Heart right ventricle (tissue), 16 donors: ENCODE measurements at regions not wholly inside any gene's neighbourhood (a gene's known extent, or its start where the extent isn't known, plus 50 kb on each side); places are given as distances from the start of the nearest gene placed in this dataset.
A peak's percentile ranks its signal among the peaks of the same experiment; 100 is the strongest.

Experiments used
- ATAC-seq, 8 donors: fragments of 200-7000 bp; cut with Tn5 transposase; one replicate each; pipeline ENCODE4 v1.9.1; 2020; ENCODE audit warnings: mild to moderate bottlenecking in 8 of 8, moderate library complexity in 8 of 8, moderate number of reproducible peaks in 1 of 8
- DNase-seq, 2 donors: peaks; one replicate each; pipeline ENCODE4 v3.0.0-alpha.2; 2020
- H3K27ac ChIP-seq, 10 donors: fragments of 200-600 bp; sonication (generic) in 2 of 10; one replicate each; pipeline versions ENCODE4 v1.5.0 to v1.8.0; 2020 to 2022; ENCODE audit warnings: mild to moderate bottlenecking in 3 of 10
- H3K27me3 ChIP-seq, 7 donors: fragments of 200-600 bp; one replicate each; pipeline ENCODE4 v1.8.0; 2021 to 2022; ENCODE audit warnings: mild to moderate bottlenecking in 2 of 7
- H3K36me3 ChIP-seq, 9 donors: fragments of 200-600 bp; sonication (generic) in 1 of 9; one replicate each; pipeline versions ENCODE4 v1.5.0 to v1.8.0; 2020 to 2022; ENCODE audit warnings: mild to moderate bottlenecking in 2 of 9
- H3K4me1 ChIP-seq, 9 donors: fragments of 200-600 bp; sonication (generic) in 1 of 9; one replicate each; pipeline versions ENCODE4 v1.5.0 to v1.8.0; 2020 to 2022; ENCODE audit warnings: mild to moderate bottlenecking in 4 of 9
- H3K4me3 ChIP-seq, 10 donors: fragments of 200-600 bp; sonication (generic) in 2 of 10; one replicate each; pipeline versions ENCODE4 v1.5.0 to v1.8.0; 2020 to 2022; ENCODE audit warnings: mild to moderate bottlenecking in 7 of 10, moderate library complexity in 2 of 10
- H3K9me3 ChIP-seq, 11 donors: fragments of 200-600 bp in 10 of 11; sonication (generic) in 2 of 11; one replicate each; pipeline versions ENCODE4 v1.5.0 to v1.8.0; 2013 to 2022; ENCODE audit warnings: mild to moderate bottlenecking in 2 of 11, control low read depth in 1 of 11, moderate library complexity in 1 of 11
- WGBS, 2 donors: extraction: QIAGEN DNeasy Blood & Tissue Kit; methylation state at CpG; one replicate each; pipeline ENCODE4 v1.1.7; 2013; ENCODE audit warnings: inconsistent platforms in 1 of 2; 5-methylcytosine and 5-hydroxymethylcytosine counted together
- intact Hi-C, 10 donors: fragments of 100-400 bp; cut with DNase I; formaldehyde crosslinking; loops; one replicate each; pipeline versions ENCODE4 v1.11.1 to v1.14.2; 2022
- TF ChIP-seq, protein P1 (sequence below), 9 donors: fragments of 200-600 bp; sonication (generic) in 2 of 9; IDR thresholded peaks; one replicate each; pipeline versions ENCODE4 v1.5.0 to v1.8.0; 2021 to 2022; ENCODE audit warnings: antibody characterized with exemption in 9 of 9, mild to moderate bottlenecking in 5 of 9, moderate library complexity in 1 of 9
- donor health status: Arrhythmogenic right ventricular cardiomyopathy.
- donor health status: ischemic (EF 13 %, LVEDD 7.1; RV severe dilation, severe dysfunction).
- donor health status: healthy with polysubstance abuse.
- donor health status: DM: no; HTN: yes; CAD: no.
- donor health status: DM: no; HTN: no; CAD: no.
- donor health status: ischemic (EF 25% LVEDD 6.9; RV normal size, moderate dysfunction).
- donor health status: ischemic (EF 25% LVEDD 5.7; RV mildly dilated, moderate dysfunction).
- donor health status: healthy.
- donor health status: DM: yes; HTN: yes; CAD: no.
- donor health status: Ischemic cardiomyopathy.
- donor health status: ischemic (EF 35%, LVEDD 5.7; RV mildly dilated, moderate dysfunction).
- donor health status: nonischemic (EF 11% LVEDD 7.7; RV severe dilation, severe dysfunction).
- donor health status: DM: yes; HTN: yes; CAD: no.
- donor health status: PGD.
- donor health status: ischemic (EF 29% LVEDD 5.4; RV normal size, mild dysfunction).
- donor health status: nonischemic (EF 23%, LVEDD 6.1; RV moderate dilation, normal function).

- ATAC-seq (no peak), DNase-seq (no peak)
- H3K4me3 ChIP-seq = no peak overlapping the region
- H3K27me3 ChIP-seq = no peaks in the 10 kb centered on the region
- peaks cover 0 to 5% (median 0%) of the 10 kb centered on the region in 11 donors for H3K9me3 ChIP-seq
- H3K36me3 ChIP-seq = no peaks in the 10 kb centered on the region
- no peaks in the 10 kb centered on the region for H3K4me1 ChIP-seq
- 92 to 100% methylated on average over 1 of the region's 1 CpG for WGBS, 2 donors
- intact Hi-C loops = loop anchor here in 1 of 10 donors (10.0 kb wide), 1 partner anchor 616 kb away; no protein-coding TSS in a partner anchor
- TF ChIP-seq, protein P1, sequence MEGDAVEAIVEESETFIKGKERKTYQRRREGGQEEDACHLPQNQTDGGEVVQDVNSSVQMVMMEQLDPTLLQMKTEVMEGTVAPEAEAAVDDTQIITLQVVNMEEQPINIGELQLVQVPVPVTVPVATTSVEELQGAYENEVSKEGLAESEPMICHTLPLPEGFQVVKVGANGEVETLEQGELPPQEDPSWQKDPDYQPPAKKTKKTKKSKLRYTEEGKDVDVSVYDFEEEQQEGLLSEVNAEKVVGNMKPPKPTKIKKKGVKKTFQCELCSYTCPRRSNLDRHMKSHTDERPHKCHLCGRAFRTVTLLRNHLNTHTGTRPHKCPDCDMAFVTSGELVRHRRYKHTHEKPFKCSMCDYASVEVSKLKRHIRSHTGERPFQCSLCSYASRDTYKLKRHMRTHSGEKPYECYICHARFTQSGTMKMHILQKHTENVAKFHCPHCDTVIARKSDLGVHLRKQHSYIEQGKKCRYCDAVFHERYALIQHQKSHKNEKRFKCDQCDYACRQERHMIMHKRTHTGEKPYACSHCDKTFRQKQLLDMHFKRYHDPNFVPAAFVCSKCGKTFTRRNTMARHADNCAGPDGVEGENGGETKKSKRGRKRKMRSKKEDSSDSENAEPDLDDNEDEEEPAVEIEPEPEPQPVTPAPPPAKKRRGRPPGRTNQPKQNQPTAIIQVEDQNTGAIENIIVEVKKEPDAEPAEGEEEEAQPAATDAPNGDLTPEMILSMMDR (IDR thresholded peaks at IDR 0.05) = peak; percentile 24 to 65 (median 53)
- H3K27ac ChIP-seq = no peak overlapping the region
Measured at GRCh38 chr3:61371123-61371522, 119.9 kb upstream of the FHIT start.

- no peaks in the 10 kb centered on the region for H3K4me1 ChIP-seq
- no peak overlapping the region for H3K4me3 ChIP-seq
- DNase-seq = no peak
- no peaks in the 10 kb centered on the region for H3K9me3 ChIP-seq
- no peaks in the 10 kb centered on the region for H3K27me3 ChIP-seq
- TF ChIP-seq, protein P1 (IDR thresholded peaks at IDR 0.05) = no peak
- intact Hi-C loops = loop anchor here in 1 of 10 donors (10.0 kb wide), 1 partner anchor 618 kb away; no protein-coding TSS in a partner anchor
- no peaks in the 10 kb centered on the region for H3K36me3 ChIP-seq
- no peak for ATAC-seq
- 94 to 100% methylated on average over 1 of the region's 1 CpG for WGBS, 2 donors
- no peak overlapping the region for H3K27ac ChIP-seq
Measured at GRCh38 chr3:61372723-61373122, 121.5 kb upstream of the FHIT start.

DNA sequence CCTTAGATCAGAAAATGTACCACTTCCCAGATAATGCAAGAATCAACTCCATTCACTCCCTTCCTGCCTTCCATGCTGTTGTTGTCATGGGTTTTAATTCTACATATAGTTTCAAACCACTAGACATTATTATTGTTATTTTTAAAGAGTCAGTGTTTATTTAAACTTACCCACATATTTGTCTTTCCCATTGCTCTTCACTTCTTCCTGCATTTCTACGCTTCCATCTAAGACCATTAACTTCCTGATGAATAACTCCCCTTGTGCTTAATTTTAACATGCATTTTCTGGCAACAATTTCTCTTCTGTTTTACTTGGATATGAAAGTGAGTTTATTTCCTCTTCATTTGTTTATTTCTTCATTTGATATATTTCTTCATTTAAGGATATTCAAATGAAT, 127.1 kb upstream of the FHIT start:
- Histone ChIP-seq H3K4me1 (no peaks in the 10 kb centered on the region), H3K9me3 (no peaks in the 10 kb centered on the region), H3K27ac (no peak overlapping the region), H3K27me3 (no peaks in the 10 kb centered on the region), H3K4me3 (no peak overlapping the region), H3K36me3 (no peaks in the 10 kb centered on the region)
- TF ChIP-seq, protein P1 (IDR thresholded peaks at IDR 0.05) = no peak
- 79 to 82% methylated on average over 1 of the region's 1 CpG for WGBS, 2 donors
- intact Hi-C loops = loop anchor here in 1 of 10 donors (10.0 kb wide), 1 partner anchor 624 kb away; no protein-coding TSS in a partner anchor
- ATAC-seq (no peak), DNase-seq (no peak)

DNA sequence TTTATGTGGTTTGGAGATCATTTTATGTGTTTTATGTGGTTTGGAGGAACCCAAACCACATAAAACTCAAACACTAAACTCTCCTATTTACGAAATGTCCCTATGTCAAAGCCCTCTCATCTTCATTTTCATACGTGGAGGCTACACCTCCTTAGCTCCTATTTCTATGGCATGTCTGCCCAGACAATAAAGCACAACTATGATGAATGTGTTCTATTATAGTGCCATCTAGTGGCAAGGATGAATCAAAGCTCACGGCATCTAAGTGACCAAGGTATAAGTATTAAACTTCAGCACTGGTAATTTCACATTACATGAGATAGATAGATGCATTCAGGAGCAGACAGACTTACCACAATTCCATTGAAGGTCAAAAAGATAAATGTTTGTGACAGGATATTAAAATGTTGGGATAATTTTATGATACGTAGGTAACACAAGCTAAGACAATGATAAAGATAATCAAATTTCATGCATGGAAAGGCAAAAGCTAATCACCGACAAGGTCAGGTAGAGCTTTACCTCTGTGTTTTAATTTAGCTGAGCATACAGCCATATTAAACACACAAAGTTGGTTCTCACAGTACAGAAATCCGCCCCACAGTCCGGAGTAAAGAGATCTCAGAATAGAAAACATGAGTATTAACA, 130.6 kb upstream of the FHIT start:
- Histone ChIP-seq H3K4me3 (no peak overlapping the region), H3K9me3 (no peaks in the 10 kb centered on the region), H3K27ac (no peak overlapping the region), H3K36me3 (no peaks in the 10 kb centered on the region), H3K4me1 (no peaks in the 10 kb centered on the region), H3K27me3 (no peaks in the 10 kb centered on the region)
- DNase-seq = no peak
- TF ChIP-seq, protein P1 (IDR thresholded peaks at IDR 0.05) = peak; percentile 38 to 78 (median 68)
- intact Hi-C loops = no loop called here
- 70 to 82% methylated on average over 7 of the region's 7 CpGs for WGBS, 2 donors
- peak in 3 of 8 donors; percentile 54 to 78 (median 56) for ATAC-seq
